ENCODE measurements at regions not wholly inside any gene's neighbourhood (a gene's known extent, or its start where the extent isn't known, plus 50 kb on each side); places are given as distances from the start of the nearest gene placed in this dataset.

- no peaks in the 10 kb centered on the region for H3K4me1 Mint-ChIP-seq (ENCODE audit: low read depth in 2 of 2)
- DNase-seq (ENCODE audit: low spot score) (no peak), ATAC-seq (no peak)
- no peaks in the 10 kb centered on the region for H3K27me3 Mint-ChIP-seq
- H3K4me3 Mint-ChIP-seq: no peak overlapping the region
- no peaks in the 10 kb centered on the region for H3K9me3 Mint-ChIP-seq
- H3K36me3 Mint-ChIP-seq: no peaks in the 10 kb centered on the region
- no peak overlapping the region for H3K27ac Mint-ChIP-seq
Observed at GRCh38 chr15:46297766-46298165, 662.9 kb downstream of the SQOR start.

- ATAC-seq (no peak), DNase-seq (ENCODE audit: low spot score) (no peak)
- no peaks in the 10 kb centered on the region for H3K36me3 Mint-ChIP-seq
- no peak overlapping the region for H3K4me3 Mint-ChIP-seq
- H3K27me3 Mint-ChIP-seq: no peaks in the 10 kb centered on the region
- H3K27ac Mint-ChIP-seq: no peak overlapping the region
- H3K4me1 Mint-ChIP-seq (ENCODE audit: low read depth in 2 of 2): no peaks in the 10 kb centered on the region
- H3K9me3 Mint-ChIP-seq: no peaks in the 10 kb centered on the region
Observed at GRCh38 chr15:46300716-46301115, 665.9 kb downstream of the SQOR start.

- ATAC-seq (no peak), DNase-seq (ENCODE audit: low spot score) (no peak)
- Mint-ChIP-seq H3K36me3 (no peaks in the 10 kb centered on the region), H3K9me3 (no peaks in the 10 kb centered on the region), H3K27ac (no peak overlapping the region), H3K27me3 (no peaks in the 10 kb centered on the region), H3K4me1 (ENCODE audit: low read depth in 2 of 2) (no peaks in the 10 kb centered on the region), H3K4me3 (no peak overlapping the region)
Observed at GRCh38 chr15:46301291-46301690, 666.5 kb downstream of the SQOR start.

GRCh38 chr15:46301826-46302225, 667.0 kb downstream of the SQOR start:
- no peaks in the 10 kb centered on the region for H3K4me1 Mint-ChIP-seq (ENCODE audit: low read depth in 2 of 2)
- no peak overlapping the region for H3K4me3 Mint-ChIP-seq
- no peak for ATAC-seq
- H3K27me3 Mint-ChIP-seq: no peaks in the 10 kb centered on the region
- DNase-seq (ENCODE audit: low spot score): no peak
- H3K36me3 Mint-ChIP-seq: no peaks in the 10 kb centered on the region
- no peak overlapping the region for H3K27ac Mint-ChIP-seq
- H3K9me3 Mint-ChIP-seq: no peaks in the 10 kb centered on the region

GRCh38 chr15:46304321-46304720, 669.5 kb downstream of the SQOR start:
- H3K27ac Mint-ChIP-seq: no peak overlapping the region
- ATAC-seq (no peak), DNase-seq (ENCODE audit: low spot score) (no peak)
- no peaks in the 10 kb centered on the region for H3K9me3 Mint-ChIP-seq
- H3K4me3 Mint-ChIP-seq: no peak overlapping the region
- H3K36me3 Mint-ChIP-seq: no peaks in the 10 kb centered on the region
- no peaks in the 10 kb centered on the region for H3K27me3 Mint-ChIP-seq
- H3K4me1 Mint-ChIP-seq (ENCODE audit: low read depth in 2 of 2): no peaks in the 10 kb centered on the region

- no peaks in the 10 kb centered on the region for H3K4me1 Mint-ChIP-seq (ENCODE audit: low read depth in 2 of 2)
- H3K27me3 Mint-ChIP-seq: no peaks in the 10 kb centered on the region
- H3K9me3 Mint-ChIP-seq: no peaks in the 10 kb centered on the region
- no peak overlapping the region for H3K4me3 Mint-ChIP-seq
- DNase-seq (ENCODE audit: low spot score) (no peak), ATAC-seq (no peak)
- no peak overlapping the region for H3K27ac Mint-ChIP-seq
- no peaks in the 10 kb centered on the region for H3K36me3 Mint-ChIP-seq
Observed at GRCh38 chr15:46307746-46308145, 672.9 kb downstream of the SQOR start.

GRCh38 chr15:46309914-46310313, 675.1 kb downstream of the SQOR start:
- no peaks in the 10 kb centered on the region for H3K27me3 Mint-ChIP-seq
- ATAC-seq (no peak), DNase-seq (ENCODE audit: low spot score) (no peak)
- H3K4me3 Mint-ChIP-seq: no peak overlapping the region
- no peaks in the 10 kb centered on the region for H3K9me3 Mint-ChIP-seq
- H3K27ac Mint-ChIP-seq: no peak overlapping the region
- no peaks in the 10 kb centered on the region for H3K36me3 Mint-ChIP-seq
- no peaks in the 10 kb centered on the region for H3K4me1 Mint-ChIP-seq (ENCODE audit: low read depth in 2 of 2)

GRCh38 chr15:46312133-46312740, 677.4 kb downstream of the SQOR start:
- ATAC-seq: peak; percentile 53 to 61
- no peaks in the 10 kb centered on the region for H3K36me3 Mint-ChIP-seq
- H3K27me3 Mint-ChIP-seq: no peaks in the 10 kb centered on the region
- H3K4me3 Mint-ChIP-seq: no peak overlapping the region
- peak; percentile 65 for DNase-seq (ENCODE audit: low spot score)
- no peak overlapping the region for H3K27ac Mint-ChIP-seq
- H3K9me3 Mint-ChIP-seq: no peaks in the 10 kb centered on the region
- H3K4me1 Mint-ChIP-seq (ENCODE audit: low read depth in 2 of 2): no peaks in the 10 kb centered on the region

- ATAC-seq (no peak), DNase-seq (ENCODE audit: low spot score) (no peak)
- no peak overlapping the region for H3K4me3 Mint-ChIP-seq
- no peaks in the 10 kb centered on the region for H3K9me3 Mint-ChIP-seq
- H3K27ac Mint-ChIP-seq: no peak overlapping the region
- H3K27me3 Mint-ChIP-seq: no peaks in the 10 kb centered on the region
- no peaks in the 10 kb centered on the region for H3K36me3 Mint-ChIP-seq
- no peaks in the 10 kb centered on the region for H3K4me1 Mint-ChIP-seq (ENCODE audit: low read depth in 2 of 2)
Observed at GRCh38 chr15:46315434-46315833, 680.6 kb downstream of the SQOR start.

- no peak overlapping the region for H3K27ac Mint-ChIP-seq
- H3K36me3 Mint-ChIP-seq: no peaks in the 10 kb centered on the region
- H3K4me1 Mint-ChIP-seq (ENCODE audit: low read depth in 2 of 2): no peaks in the 10 kb centered on the region
- DNase-seq (ENCODE audit: low spot score) (no peak), ATAC-seq (no peak)
- H3K9me3 Mint-ChIP-seq: no peaks in the 10 kb centered on the region
- H3K4me3 Mint-ChIP-seq: no peak overlapping the region
- H3K27me3 Mint-ChIP-seq: no peaks in the 10 kb centered on the region
Observed at GRCh38 chr15:46316024-46316423, 681.2 kb downstream of the SQOR start.

- Mint-ChIP-seq H3K4me3 (no peak overlapping the region), H3K4me1 (ENCODE audit: low read depth in 2 of 2) (no peaks in the 10 kb centered on the region), H3K36me3 (no peaks in the 10 kb centered on the region), H3K27ac (no peak overlapping the region), H3K9me3 (no peaks in the 10 kb centered on the region), H3K27me3 (no peaks in the 10 kb centered on the region)
- no peak for ATAC-seq
- no peak for DNase-seq (ENCODE audit: low spot score)
Observed at GRCh38 chr15:46317029-46317428, 682.2 kb downstream of the SQOR start.

- ATAC-seq (no peak), DNase-seq (ENCODE audit: low spot score) (no peak)
- no peaks in the 10 kb centered on the region for H3K4me1 Mint-ChIP-seq (ENCODE audit: low read depth in 2 of 2)
- H3K9me3 Mint-ChIP-seq: no peaks in the 10 kb centered on the region
- H3K27me3 Mint-ChIP-seq: no peaks in the 10 kb centered on the region
- H3K4me3 Mint-ChIP-seq: no peak overlapping the region
- H3K27ac Mint-ChIP-seq: no peak overlapping the region
- H3K36me3 Mint-ChIP-seq: no peaks in the 10 kb centered on the region
Observed at GRCh38 chr15:46322753-46323152, 687.9 kb downstream of the SQOR start.

- Mint-ChIP-seq H3K4me3 (no peak overlapping the region), H3K4me1 (ENCODE audit: low read depth in 2 of 2) (no peaks in the 10 kb centered on the region), H3K27me3 (no peaks in the 10 kb centered on the region), H3K9me3 (peaks cover 9% of the 10 kb centered on the region), H3K27ac (no peak overlapping the region), H3K36me3 (no peaks in the 10 kb centered on the region)
- no peak for DNase-seq (ENCODE audit: low spot score)
- no peak for ATAC-seq
Observed at GRCh38 chr15:46326173-46326572, 691.3 kb downstream of the SQOR start.

GRCh38 chr15:46328821-46329220, 694.0 kb downstream of the SQOR start:
- H3K9me3 Mint-ChIP-seq: peaks cover 9% of the 10 kb centered on the region
- H3K4me3 Mint-ChIP-seq: no peak overlapping the region
- no peaks in the 10 kb centered on the region for H3K27me3 Mint-ChIP-seq
- H3K4me1 Mint-ChIP-seq (ENCODE audit: low read depth in 2 of 2): no peaks in the 10 kb centered on the region
- no peaks in the 10 kb centered on the region for H3K36me3 Mint-ChIP-seq
- ATAC-seq (no peak), DNase-seq (ENCODE audit: low spot score) (no peak)
- H3K27ac Mint-ChIP-seq: no peak overlapping the region

- H3K4me1 Mint-ChIP-seq (ENCODE audit: low read depth in 2 of 2): no peaks in the 10 kb centered on the region
- no peak overlapping the region for H3K27ac Mint-ChIP-seq
- DNase-seq (ENCODE audit: low spot score) (no peak), ATAC-seq (no peak)
- H3K9me3 Mint-ChIP-seq: peaks cover 13% of the 10 kb centered on the region
- H3K4me3 Mint-ChIP-seq: no peak overlapping the region
- no peaks in the 10 kb centered on the region for H3K36me3 Mint-ChIP-seq
- no peaks in the 10 kb centered on the region for H3K27me3 Mint-ChIP-seq
Observed at GRCh38 chr15:46329876-46330275, 695.0 kb downstream of the SQOR start.
